DND-41 (cell line): ENCODE measurements at regions not wholly inside any gene's neighbourhood (a gene's known extent, or its start where the extent isn't known, plus 50 kb on each side); places are given as distances from the start of the nearest gene placed in this dataset.

ENCODE experiments used
- EZH2 ChIP-seq: IDR thresholded peaks from 3 replicates; pipeline ENCODE4 v1.6.1; 2012; ENCODE audit warnings: borderline replicate concordance, low read depth, mild to moderate bottlenecking, moderate library complexity, low read length, inconsistent platforms; ENCODE audit not compliant: severe bottlenecking
- TF ChIP-seq, protein P1 (sequence below): IDR thresholded peaks from 2 replicates; pipeline ENCODE4 v1.5.1; 2012; ENCODE audit warnings: borderline replicate concordance, low read length, moderate library complexity, mild to moderate bottlenecking; ENCODE audit not compliant: poor library complexity, severe bottlenecking; ENCODE audit errors: extremely low read depth

DNA sequence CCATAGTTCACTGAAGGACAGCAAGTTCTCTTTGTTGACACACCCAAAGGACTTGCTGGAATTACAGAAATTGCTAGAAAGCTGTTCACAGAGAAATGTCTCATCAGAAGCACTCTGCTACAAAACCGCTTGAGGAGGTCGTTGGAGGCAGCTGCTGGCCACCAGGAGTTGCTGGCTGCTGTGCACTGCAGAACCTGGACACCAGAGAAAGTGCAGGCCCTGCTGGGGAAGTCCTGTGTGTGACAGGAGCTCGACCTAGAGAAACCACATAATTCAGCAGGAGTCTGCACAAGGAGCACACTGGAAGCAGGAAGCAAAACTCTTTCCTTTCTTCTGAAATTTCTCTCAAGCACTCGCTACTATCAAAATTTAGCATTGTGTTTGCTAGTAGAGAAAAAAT is 461.5 kb upstream of the GHITM start:
- TF ChIP-seq, protein P1, sequence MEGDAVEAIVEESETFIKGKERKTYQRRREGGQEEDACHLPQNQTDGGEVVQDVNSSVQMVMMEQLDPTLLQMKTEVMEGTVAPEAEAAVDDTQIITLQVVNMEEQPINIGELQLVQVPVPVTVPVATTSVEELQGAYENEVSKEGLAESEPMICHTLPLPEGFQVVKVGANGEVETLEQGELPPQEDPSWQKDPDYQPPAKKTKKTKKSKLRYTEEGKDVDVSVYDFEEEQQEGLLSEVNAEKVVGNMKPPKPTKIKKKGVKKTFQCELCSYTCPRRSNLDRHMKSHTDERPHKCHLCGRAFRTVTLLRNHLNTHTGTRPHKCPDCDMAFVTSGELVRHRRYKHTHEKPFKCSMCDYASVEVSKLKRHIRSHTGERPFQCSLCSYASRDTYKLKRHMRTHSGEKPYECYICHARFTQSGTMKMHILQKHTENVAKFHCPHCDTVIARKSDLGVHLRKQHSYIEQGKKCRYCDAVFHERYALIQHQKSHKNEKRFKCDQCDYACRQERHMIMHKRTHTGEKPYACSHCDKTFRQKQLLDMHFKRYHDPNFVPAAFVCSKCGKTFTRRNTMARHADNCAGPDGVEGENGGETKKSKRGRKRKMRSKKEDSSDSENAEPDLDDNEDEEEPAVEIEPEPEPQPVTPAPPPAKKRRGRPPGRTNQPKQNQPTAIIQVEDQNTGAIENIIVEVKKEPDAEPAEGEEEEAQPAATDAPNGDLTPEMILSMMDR, result no peak
- TF ChIP-seq EZH2, result no peak
